HG03354 (cell line): ENCODE measurements at regions not wholly inside any gene's neighbourhood (a gene's known extent, or its start where the extent isn't known, plus 50 kb on each side); places are given as distances from the start of the nearest gene placed in this dataset.
"Not testable (repeated sequence)": the region's sequence is repeated elsewhere in the genome, so short reads cannot be mapped to it uniquely, and the experiment has no call there.

Source experiments
- ATAC-seq: cut with Tn5 transposase; IDR thresholded peaks from one replicate; pipeline ENCODE4 v1.9.1; 2021; ENCODE audit warnings: mild to moderate bottlenecking; ENCODE audit not compliant: unreplicated experiment, poor library complexity, severe bottlenecking

GRCh38 chr15:84094720-84095119 is 140.9 kb upstream of the GOLGA6L4 start:
- ATAC-seq: not testable (repeated sequence)

GRCh38 chr15:84097053-84097452 is 138.5 kb upstream of the GOLGA6L4 start:
- not testable (repeated sequence) for ATAC-seq

GRCh38 chr15:84098604-84099003 is 137.0 kb upstream of the GOLGA6L4 start:
- no peak for ATAC-seq

GRCh38 chr15:84099181-84099580 is 136.4 kb upstream of the GOLGA6L4 start:
- ATAC-seq: peak; percentile 67

- no peak for ATAC-seq
These were observed 132.2 kb upstream of the GOLGA6L4 start for GRCh38 chr15:84103345-84103744.

GRCh38 chr15:84104853-84105252 is 130.7 kb upstream of the GOLGA6L4 start:
- no peak for ATAC-seq

GRCh38 chr15:84108728-84109127 is 126.8 kb upstream of the GOLGA6L4 start:
- ATAC-seq: no peak

- ATAC-seq: no peak
These were observed 124.0 kb upstream of the GOLGA6L4 start for GRCh38 chr15:84111575-84111974.

GRCh38 chr15:84112025-84112424 is 123.5 kb upstream of the GOLGA6L4 start:
- ATAC-seq: no peak

GRCh38 chr15:84113919-84114318 is 121.7 kb upstream of the GOLGA6L4 start:
- ATAC-seq: no peak

- not testable (repeated sequence) for ATAC-seq
These were observed 120.9 kb upstream of the GOLGA6L4 start for GRCh38 chr15:84114680-84115079.

GRCh38 chr15:84119351-84119750 is 116.2 kb upstream of the GOLGA6L4 start:
- ATAC-seq: not testable (repeated sequence)

- not testable (repeated sequence) for ATAC-seq
These were observed 114.7 kb upstream of the GOLGA6L4 start for GRCh38 chr15:84120903-84121302.

GRCh38 chr15:84128706-84129105 is 106.9 kb upstream of the GOLGA6L4 start:
- not testable (repeated sequence) for ATAC-seq

GRCh38 chr15:84130098-84130831 is 105.3 kb upstream of the GOLGA6L4 start:
- ATAC-seq: not testable (repeated sequence)

- not testable (repeated sequence) for ATAC-seq
These were observed 99.6 kb upstream of the GOLGA6L4 start for GRCh38 chr15:84135931-84136456.

- peak; percentile 96 for ATAC-seq
These were observed 92.7 kb upstream of the GOLGA6L4 start for GRCh38 chr15:84142888-84143337.

GRCh38 chr15:84143753-84144314 is 91.7 kb upstream of the GOLGA6L4 start:
- peak; percentile 54 for ATAC-seq

GRCh38 chr15:84144946-84145345 is 90.6 kb upstream of the GOLGA6L4 start:
- ATAC-seq: not testable (repeated sequence)

GRCh38 chr15:84146299-84146698 is 89.3 kb upstream of the GOLGA6L4 start:
- not testable (repeated sequence) for ATAC-seq

GRCh38 chr15:84147307-84147706 is 88.3 kb upstream of the GOLGA6L4 start:
- ATAC-seq: not testable (repeated sequence)
